HepG2 (cell line): ENCODE measurements at regions not wholly inside any gene's neighbourhood (a gene's known extent, or its start where the extent isn't known, plus 50 kb on each side); places are given as distances from the start of the nearest gene placed in this dataset.

Source experiments
- ATAC-seq: fragments of 200-7000 bp; cut with Tn5 transposase; 3 replicates; pipeline ENCODE4 v1.9.1; 2020; ENCODE audit warnings: mild to moderate bottlenecking, moderate library complexity
- BruUV-seq: library from RNA; stranded (reverse); fragments of 400-500 nt; replicated peaks from 2 replicates; lab custom pipeline; 2021; lab: Mats Ljungman, UMichigan
- CTCF ChIA-PET: fragments of 300-600 bp; formaldehyde crosslinking; extraction: SDS; loops from one replicate; lab custom pipeline; 2021; ENCODE audit warnings: low total read pairs, inconsistent platforms, low intra/inter-chr PET ratio; lab: Yijun Ruan, JAX
- POLR2A ChIA-PET: fragments of 350-600 bp; sonication (Branson Sonifier 250); formaldehyde crosslinking; loops from one replicate; lab custom pipeline; 2020; ENCODE audit warnings: antibody characterized with exemption, inconsistent platforms; lab: Yijun Ruan, JAX
- DNase-seq: peaks from one replicate; pipeline ENCODE4 v3.0.0-alpha.2; 2015; ENCODE audit warnings: low spot score
- FAIRE-seq: peaks from 3 replicates; lab custom pipeline; 2011; peaks lifted over from hg19 to GRCh38; lab: Jason Lieb, UNC
- H2AFZ ChIP-seq: one replicate; pipeline ENCODE4 v1.6.1; 2011; ENCODE audit warnings: low read length, inconsistent platforms
- H3K27ac ChIP-seq: fragments of 300-600 bp; 3 replicates; pipeline ENCODE4 v1.8.0; 2011; ENCODE audit warnings: mixed run types, mild to moderate bottlenecking, mixed read lengths, low read length, inconsistent platforms; ENCODE audit not compliant: insufficient read depth; ENCODE audit errors: extremely low read length
- H3K27me3 ChIP-seq, 2 experiments: fragments of 200-600 bp in 1 of 2; 2 replicates in 1 of 2; 3 replicates in 1 of 2; pipeline versions ENCODE4 v1.6.0 to v1.8.0; 2011; ENCODE audit warnings: low read length in 2 of 2, mild to moderate bottlenecking in 2 of 2, moderate library complexity in 2 of 2, inconsistent platforms in 1 of 2; ENCODE audit not compliant: insufficient read depth in 2 of 2, control insufficient read depth in 1 of 2
- H3K36me3 ChIP-seq, 2 experiments: fragments of 200-600 bp in 1 of 2; replicated peaks in 1 of 2; 2 replicates in 1 of 2; 3 replicates in 1 of 2; pipeline versions ENCODE4 v1.5.1 to v1.8.0; 2011; ENCODE audit warnings: low read length in 2 of 2, inconsistent platforms in 1 of 2; ENCODE audit not compliant: insufficient read depth in 2 of 2, control insufficient read depth in 1 of 2
- H3K4me1 ChIP-seq: 2 replicates; pipeline ENCODE4 v1.5.1; 2012; ENCODE audit warnings: low read length, inconsistent platforms; ENCODE audit not compliant: insufficient read depth
- H3K4me2 ChIP-seq: 2 replicates; pipeline ENCODE4 v1.6.0; 2011; ENCODE audit warnings: low read depth, low read length, inconsistent platforms
- H3K4me3 ChIP-seq, 3 experiments: fragments of 200-600 bp in 1 of 3; sonication (generic), shearing (Covaris generic) in 1 of 3; replicated peaks in 1 of 3; 2 replicates each; pipeline ENCODE4 v1.5.1; 2011 to 2016; ENCODE audit warnings: low read length in 3 of 3, inconsistent platforms in 2 of 3, low read depth in 2 of 3, mild to moderate bottlenecking in 2 of 3, control low read depth in 1 of 3, mixed read lengths in 1 of 3; ENCODE audit not compliant: insufficient read depth in 1 of 3
- H3K79me2 ChIP-seq: one replicate; pipeline ENCODE4 v1.6.1; 2011; ENCODE audit warnings: low read length, inconsistent platforms; ENCODE audit not compliant: insufficient read depth
- H3K9ac ChIP-seq: 2 replicates; pipeline ENCODE4 v1.6.0; 2011; ENCODE audit warnings: mild to moderate bottlenecking, low read depth, low read length, inconsistent platforms; ENCODE audit not compliant: insufficient read depth
- H3K9me3 ChIP-seq: 2 replicates; pipeline ENCODE4 v1.5.1; 2012; ENCODE audit warnings: mild to moderate bottlenecking, low read length
- H4K20me1 ChIP-seq: 2 replicates; pipeline ENCODE4 v1.6.0; 2011; ENCODE audit warnings: inconsistent platforms, mild to moderate bottlenecking, low read length, moderate library complexity; ENCODE audit not compliant: insufficient read depth
- MXI1 ChIP-seq: IDR thresholded peaks from 3 replicates; pipeline ENCODE4 v1.6.1; 2012; ENCODE audit warnings: low read depth, low read length, inconsistent platforms, borderline replicate concordance
- RBFOX2 ChIP-seq: fragments of 200-400 bp; formaldehyde crosslinking; IDR thresholded peaks from 2 replicates; pipeline ENCODE4 v1.6.1; 2017; ENCODE audit warnings: low read depth, mild to moderate bottlenecking, low read length
- STAG1 ChIP-seq: sonication (generic); formaldehyde crosslinking; IDR thresholded peaks from 2 replicates; pipeline ENCODE4 v1.4.0; 2020; ENCODE audit warnings: missing genetic modification reagents
- SYNCRIP ChIP-seq: fragments of 200-400 bp; formaldehyde crosslinking; IDR thresholded peaks from 2 replicates; pipeline ENCODE4 v1.6.1; 2018; ENCODE audit warnings: mild to moderate bottlenecking, low read depth, low read length; ENCODE audit not compliant: insufficient read depth
- ZNF552 ChIP-seq: sonication (generic); formaldehyde crosslinking; IDR thresholded peaks from 2 replicates; pipeline ENCODE4 v1.9.0; 2022; ENCODE audit warnings: missing genetic modification reagents, mild to moderate bottlenecking, borderline replicate concordance
- WGBS: methylation state at CpG from one replicate; pipeline ENCODE4 v1.1.6; 2017; ENCODE audit warnings: low lambda C conversion rate; 5-methylcytosine and 5-hydroxymethylcytosine counted together
- in situ Hi-C: cut with HindIII; loops from 2 replicates; pipeline ENCODE4 v1.10.0; 2017; ENCODE audit warnings: low pct_unique_long_range_greater_than_20kb; ENCODE audit not compliant: extremely low pct_ligation_motif_present
- intact Hi-C: fragments of 100-400 bp; cut with micrococcal nuclease; formaldehyde crosslinking; loops from one replicate; pipeline ENCODE4 v1.10.0; 2022; ENCODE audit not compliant: unreplicated experiment
- TF ChIP-seq, protein P1 (sequence below): sonication (generic); formaldehyde crosslinking; IDR thresholded peaks from 2 replicates; pipeline ENCODE4 v1.5.1; 2020; ENCODE audit warnings: mild to moderate bottlenecking, missing genetic modification reagents, borderline replicate concordance

DNA sequence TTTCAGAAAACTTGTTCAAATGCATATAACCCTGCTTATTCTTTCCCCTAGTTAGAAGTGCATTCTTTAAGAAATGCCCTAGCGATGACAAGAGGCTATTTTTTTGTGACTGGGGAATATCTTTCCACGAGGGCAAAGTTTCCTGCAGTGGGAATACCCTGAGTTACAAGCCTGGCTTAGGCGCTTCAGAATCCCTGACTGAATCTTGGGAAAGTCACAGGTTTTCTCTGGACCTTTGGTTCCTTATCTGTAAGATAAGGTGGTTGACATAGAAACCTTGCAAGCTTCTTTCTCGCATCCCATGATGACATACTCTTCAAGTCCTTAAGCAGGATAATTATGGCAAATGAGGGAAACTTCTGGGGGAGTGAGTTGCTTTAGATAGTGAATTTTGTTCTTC is 80.5 kb upstream of the FZD8 start:
- BruUV-seq: no TSS peak
- H3K79me2 ChIP-seq: no peaks in the 10 kb centered on the region
- H3K9me3 ChIP-seq: no peaks in the 10 kb centered on the region
- no peak overlapping the region for H3K27ac ChIP-seq
- ATAC-seq (no peak), DNase-seq (no peak), FAIRE-seq (no peak)
- CTCF ChIA-PET: no interaction called here
- intact Hi-C loops (no loop called here), in situ Hi-C loops (no loop called here)
- no peaks in the 10 kb centered on the region for H3K4me1 ChIP-seq
- no peaks in the 10 kb centered on the region for H3K27me3 ChIP-seq
- H3K4me3 ChIP-seq: no peak overlapping the region
- 9% methylated on average over 4 of the region's 4 CpGs for WGBS
- POLR2A ChIA-PET: no interaction called here
- no peaks in the 10 kb centered on the region for H4K20me1 ChIP-seq
- H2AFZ ChIP-seq: no peak overlapping the region
- H3K36me3 ChIP-seq: no peaks in the 10 kb centered on the region
- H3K9ac ChIP-seq: no peak overlapping the region
- no peak overlapping the region for H3K4me2 ChIP-seq
- TF ChIP-seq STAG1 (CRISPR knock-in tag) (no peak), RBFOX2 (no peak), MXI1 (no peak), ZNF552 (no peak), SYNCRIP (no peak)
- TF ChIP-seq, protein P1, sequence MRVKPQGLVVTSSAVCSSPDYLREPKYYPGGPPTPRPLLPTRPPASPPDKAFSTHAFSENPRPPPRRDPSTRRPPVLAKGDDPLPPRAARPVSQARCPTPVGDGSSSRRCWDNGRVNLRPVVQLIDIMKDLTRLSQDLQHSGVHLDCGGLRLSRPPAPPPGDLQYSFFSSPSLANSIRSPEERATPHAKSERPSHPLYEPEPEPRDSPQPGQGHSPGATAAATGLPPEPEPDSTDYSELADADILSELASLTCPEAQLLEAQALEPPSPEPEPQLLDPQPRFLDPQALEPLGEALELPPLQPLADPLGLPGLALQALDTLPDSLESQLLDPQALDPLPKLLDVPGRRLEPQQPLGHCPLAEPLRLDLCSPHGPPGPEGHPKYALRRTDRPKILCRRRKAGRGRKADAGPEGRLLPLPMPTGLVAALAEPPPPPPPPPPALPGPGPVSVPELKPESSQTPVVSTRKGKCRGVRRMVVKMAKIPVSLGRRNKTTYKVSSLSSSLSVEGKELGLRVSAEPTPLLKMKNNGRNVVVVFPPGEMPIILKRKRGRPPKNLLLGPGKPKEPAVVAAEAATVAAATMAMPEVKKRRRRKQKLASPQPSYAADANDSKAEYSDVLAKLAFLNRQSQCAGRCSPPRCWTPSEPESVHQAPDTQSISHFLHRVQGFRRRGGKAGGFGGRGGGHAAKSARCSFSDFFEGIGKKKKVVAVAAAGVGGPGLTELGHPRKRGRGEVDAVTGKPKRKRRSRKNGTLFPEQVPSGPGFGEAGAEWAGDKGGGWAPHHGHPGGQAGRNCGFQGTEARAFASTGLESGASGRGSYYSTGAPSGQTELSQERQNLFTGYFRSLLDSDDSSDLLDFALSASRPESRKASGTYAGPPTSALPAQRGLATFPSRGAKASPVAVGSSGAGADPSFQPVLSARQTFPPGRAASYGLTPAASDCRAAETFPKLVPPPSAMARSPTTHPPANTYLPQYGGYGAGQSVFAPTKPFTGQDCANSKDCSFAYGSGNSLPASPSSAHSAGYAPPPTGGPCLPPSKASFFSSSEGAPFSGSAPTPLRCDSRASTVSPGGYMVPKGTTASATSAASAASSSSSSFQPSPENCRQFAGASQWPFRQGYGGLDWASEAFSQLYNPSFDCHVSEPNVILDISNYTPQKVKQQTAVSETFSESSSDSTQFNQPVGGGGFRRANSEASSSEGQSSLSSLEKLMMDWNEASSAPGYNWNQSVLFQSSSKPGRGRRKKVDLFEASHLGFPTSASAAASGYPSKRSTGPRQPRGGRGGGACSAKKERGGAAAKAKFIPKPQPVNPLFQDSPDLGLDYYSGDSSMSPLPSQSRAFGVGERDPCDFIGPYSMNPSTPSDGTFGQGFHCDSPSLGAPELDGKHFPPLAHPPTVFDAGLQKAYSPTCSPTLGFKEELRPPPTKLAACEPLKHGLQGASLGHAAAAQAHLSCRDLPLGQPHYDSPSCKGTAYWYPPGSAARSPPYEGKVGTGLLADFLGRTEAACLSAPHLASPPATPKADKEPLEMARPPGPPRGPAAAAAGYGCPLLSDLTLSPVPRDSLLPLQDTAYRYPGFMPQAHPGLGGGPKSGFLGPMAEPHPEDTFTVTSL (CRISPR knock-in tag): no peak
